CD4-positive, alpha-beta T cell treated with Interleukin-12 subunit alpha and Interleukin-12 subunit beta, for 1 hour (primary cell): ENCODE measurements at regions not wholly inside any gene's neighbourhood (a gene's known extent, or its start where the extent isn't known, plus 50 kb on each side); places are given as distances from the start of the nearest gene placed in this dataset.

Source experiments
- DNase-seq: peaks from one replicate; pipeline ENCODE4 v3.0.0-alpha.2; 2020

GRCh38 chr4:89416960-89417359 lies 109.4 kb upstream of the GPRIN3 start:
- no peak for DNase-seq

- no peak for DNase-seq
These were observed 105.9 kb upstream of the GPRIN3 start for GRCh38 chr4:89413518-89413917.

- no peak for DNase-seq
These were observed 104.1 kb upstream of the GPRIN3 start for GRCh38 chr4:89411539-89412309.

- no peak for DNase-seq
These were observed 103.1 kb upstream of the GPRIN3 start for GRCh38 chr4:89410687-89411086.

GRCh38 chr4:89404530-89404929 lies 96.9 kb upstream of the GPRIN3 start:
- no peak for DNase-seq

- no peak for DNase-seq
These were observed 96.2 kb upstream of the GPRIN3 start for GRCh38 chr4:89403826-89404225.

GRCh38 chr4:89400287-89401035 lies 92.9 kb upstream of the GPRIN3 start:
- no peak for DNase-seq

GRCh38 chr4:89398644-89399043 lies 91.0 kb upstream of the GPRIN3 start:
- no peak for DNase-seq

- DNase-seq, result no peak
These were observed 90.5 kb upstream of the GPRIN3 start for GRCh38 chr4:89398146-89398545.

GRCh38 chr4:89397441-89397840 lies 89.8 kb upstream of the GPRIN3 start:
- DNase-seq, result no peak

- no peak for DNase-seq
These were observed 74.8 kb upstream of the GPRIN3 start for GRCh38 chr4:89382439-89382838.

GRCh38 chr4:89380980-89381379 lies 73.4 kb upstream of the GPRIN3 start:
- DNase-seq, result no peak

GRCh38 chr4:89379511-89380044 lies 72.0 kb upstream of the GPRIN3 start:
- DNase-seq, result no peak

GRCh38 chr4:89373394-89373793 lies 65.8 kb upstream of the GPRIN3 start:
- no peak for DNase-seq

GRCh38 chr4:89371614-89372013 lies 64.0 kb upstream of the GPRIN3 start:
- DNase-seq, result no peak

- no peak for DNase-seq
These were observed 62.0 kb upstream of the GPRIN3 start for GRCh38 chr4:89369581-89369980.

- no peak for DNase-seq
These were observed 61.3 kb upstream of the GPRIN3 start for GRCh38 chr4:89368861-89369260.

GRCh38 chr4:89365776-89366175 lies 58.2 kb upstream of the GPRIN3 start:
- no peak for DNase-seq

GRCh38 chr4:89365375-89365774 lies 57.8 kb upstream of the GPRIN3 start:
- no peak for DNase-seq

- DNase-seq, result no peak
These were observed 56.9 kb upstream of the GPRIN3 start for GRCh38 chr4:89364541-89364940.

- no peak for DNase-seq
These were observed 56.2 kb upstream of the GPRIN3 start for GRCh38 chr4:89363786-89364185.

GRCh38 chr4:89358935-89359638 lies 51.5 kb upstream of the GPRIN3 start:
- DNase-seq, result no peak

GRCh38 chr4:89357787-89358186 lies 50.2 kb upstream of the GPRIN3 start:
- no peak for DNase-seq
